HCT116 (cell line): ENCODE measurements at regions not wholly inside any gene's neighbourhood (a gene's known extent, or its start where the extent isn't known, plus 50 kb on each side); places are given as distances from the start of the nearest gene placed in this dataset.

ENCODE experiments used
- CEBPB ChIP-seq: IDR thresholded peaks from 2 replicates; pipeline ENCODE4 v1.6.1; 2012; ENCODE audit warnings: low read depth
- CTCF ChIP-seq, 3 experiments: fragments of 200-600 bp in 1 of 3; sonication (generic) in 1 of 3; IDR thresholded peaks in 2 of 3; conservative IDR thresholded peaks in 1 of 3; 2 replicates each; pipeline ENCODE4 v1.5.1; 2012 to 2017; ENCODE audit warnings: low read depth in 2 of 3, low read length in 2 of 3, antibody characterized with exemption in 1 of 3, borderline replicate concordance in 1 of 3, control low read depth in 1 of 3, mild to moderate bottlenecking in 1 of 3, mixed read lengths in 1 of 3, mixed run types in 1 of 3, moderate library complexity in 1 of 3; ENCODE audit not compliant: insufficient read depth in 1 of 3
- ELF1 ChIP-seq: IDR thresholded peaks from 2 replicates; pipeline ENCODE4 v1.6.1; 2012; ENCODE audit warnings: low read depth, borderline replicate concordance
- EZH2 ChIP-seq: fragments of 200-600 bp; sonication (generic); IDR thresholded peaks from 2 replicates; pipeline ENCODE4 v1.6.1; 2017; ENCODE audit warnings: antibody characterized with exemption, mixed run types
- EZH2phosphoT487 ChIP-seq: fragments of 200-600 bp; IDR thresholded peaks from 2 replicates; pipeline ENCODE4 v1.6.1; 2018; ENCODE audit warnings: antibody characterized with exemption, borderline replicate concordance
- MAX ChIP-seq: IDR thresholded peaks from 2 replicates; pipeline ENCODE4 v1.6.1; 2012
- POLR2A ChIP-seq: IDR thresholded peaks from 2 replicates; pipeline ENCODE4 v1.7.0; 2011; ENCODE audit warnings: borderline replicate concordance; ENCODE audit not compliant: insufficient read depth, insufficient read length; ENCODE audit errors: extremely low read depth
- POLR2AphosphoS5 ChIP-seq: IDR thresholded peaks from 2 replicates; pipeline ENCODE4 v1.6.1; 2011; ENCODE audit warnings: mild to moderate bottlenecking, low read depth, low read length, moderate library complexity
- RAD21 ChIP-seq: IDR thresholded peaks from 2 replicates; pipeline ENCODE4 v1.6.1; 2012; ENCODE audit warnings: low read depth, mild to moderate bottlenecking
- REST ChIP-seq: IDR thresholded peaks from 2 replicates; pipeline ENCODE4 v1.6.1; 2012; ENCODE audit warnings: low read depth
- SP1 ChIP-seq: IDR thresholded peaks from 2 replicates; pipeline ENCODE4 v1.6.1; 2012; ENCODE audit warnings: low read depth
- ZBTB33 ChIP-seq: IDR thresholded peaks from 2 replicates; pipeline ENCODE4 v1.6.1; 2011; ENCODE audit warnings: mild to moderate bottlenecking, low read length, moderate library complexity; ENCODE audit not compliant: insufficient replicate concordance; ENCODE audit errors: extremely low read depth

GRCh38 chrX:142052238-142052637 lies 148.5 kb downstream of the MAGEC1 start:
- TF ChIP-seq CTCF (IDR thresholded peaks at IDR 0.05 in 2 of 3, conservative IDR thresholded peaks at IDR 0.05 in 1 of 3; ENCODE audit: borderline replicate concordance in 1 of 3, insufficient read depth in 1 of 3, low read depth in 2 of 3, low read length in 2 of 3): no peak
- no peak for TF ChIP-seq ELF1
- TF ChIP-seq EZH2phosphoT487: no peak
- TF ChIP-seq MAX: no peak
- no peak for TF ChIP-seq POLR2AphosphoS5
- no peak for TF ChIP-seq CEBPB
- no peak for TF ChIP-seq REST
- no peak for TF ChIP-seq ZBTB33
- no peak for TF ChIP-seq POLR2A
- TF ChIP-seq EZH2: no peak
- no peak for TF ChIP-seq SP1
- TF ChIP-seq RAD21: no peak
